ENCODE measurements at regions not wholly inside any gene's neighbourhood (a gene's known extent, or its start where the extent isn't known, plus 50 kb on each side); places are given as distances from the start of the nearest gene placed in this dataset.

DNA sequence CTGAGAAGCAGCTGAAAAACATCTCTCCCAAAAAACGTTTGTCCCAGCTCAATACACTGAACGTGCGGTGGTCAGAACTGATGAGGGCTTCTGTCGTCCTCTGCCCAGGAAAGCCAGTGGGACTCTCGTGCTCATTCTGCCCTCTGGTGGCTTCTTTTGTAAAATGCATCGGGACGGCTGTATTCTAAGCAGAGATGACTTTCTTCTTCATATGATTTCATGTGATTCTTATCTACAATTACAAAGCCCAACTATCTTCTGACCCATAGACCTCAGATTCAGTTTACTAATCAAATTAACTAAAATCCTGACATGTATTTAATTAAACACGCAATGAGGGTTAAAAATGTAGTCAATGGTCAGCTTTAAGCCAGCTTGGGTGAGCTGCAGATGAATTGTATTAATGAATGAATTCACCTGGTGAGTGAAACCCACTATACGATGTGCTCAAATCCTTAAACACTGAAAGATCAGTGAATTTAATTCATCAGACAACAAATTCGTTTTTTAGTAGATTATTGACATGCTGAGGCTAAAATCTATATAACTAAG is 117.6 kb upstream of the FAM204A start:
- TF ChIP-seq POLR2A (IDR thresholded peaks at IDR 0.05) (no peak), CTCF (IDR thresholded peaks at IDR 0.05) (peak; percentile 40 to 73 (median 58))

All from adrenal gland (tissue), 5 donors.